ENCODE measurements at regions not wholly inside any gene's neighbourhood (a gene's known extent, or its start where the extent isn't known, plus 50 kb on each side); places are given as distances from the start of the nearest gene placed in this dataset.

DNA sequence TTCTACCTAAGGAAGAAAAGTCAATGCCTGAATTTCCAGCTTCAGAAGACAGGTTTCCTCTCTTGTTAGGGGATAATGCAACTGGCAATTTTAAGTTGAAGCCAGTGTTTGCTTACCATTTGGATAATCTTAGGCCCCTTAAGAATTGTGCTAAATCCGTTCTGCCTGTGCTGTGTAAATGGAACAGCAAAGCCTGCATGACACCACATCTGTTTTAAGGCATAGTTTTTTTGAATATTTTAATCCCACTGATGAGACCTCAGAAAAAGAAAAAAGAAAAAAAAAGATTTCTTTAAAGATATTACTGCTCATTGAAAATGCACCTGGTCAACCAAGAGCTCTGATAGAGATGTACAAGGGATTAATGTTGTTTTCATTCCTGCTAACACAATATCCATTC lies 419.2 kb downstream of the SLITRK6 start:
- DNase-seq (ENCODE audit: low read depth) = no peak

DNA sequence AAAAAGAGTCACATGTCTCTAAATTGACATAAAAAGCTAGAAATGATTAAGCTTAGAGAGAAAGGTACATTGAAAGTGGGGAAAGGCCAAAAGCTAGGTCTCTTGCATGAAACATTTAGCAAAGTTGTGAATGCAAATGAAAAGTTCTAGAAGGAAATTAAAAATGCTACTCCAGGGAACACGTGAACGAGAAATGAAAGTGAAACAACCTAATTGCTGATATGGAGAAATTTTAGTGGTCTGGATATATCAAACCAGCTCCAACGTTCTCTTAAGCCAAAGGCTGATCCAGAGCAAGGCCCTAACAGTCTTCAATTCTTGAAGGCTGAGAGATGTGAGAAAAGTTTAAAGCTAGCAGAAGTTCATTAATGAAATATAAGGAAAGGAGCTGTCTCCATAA lies 419.8 kb downstream of the SLITRK6 start:
- no peak for DNase-seq (ENCODE audit: low read depth)

DNA sequence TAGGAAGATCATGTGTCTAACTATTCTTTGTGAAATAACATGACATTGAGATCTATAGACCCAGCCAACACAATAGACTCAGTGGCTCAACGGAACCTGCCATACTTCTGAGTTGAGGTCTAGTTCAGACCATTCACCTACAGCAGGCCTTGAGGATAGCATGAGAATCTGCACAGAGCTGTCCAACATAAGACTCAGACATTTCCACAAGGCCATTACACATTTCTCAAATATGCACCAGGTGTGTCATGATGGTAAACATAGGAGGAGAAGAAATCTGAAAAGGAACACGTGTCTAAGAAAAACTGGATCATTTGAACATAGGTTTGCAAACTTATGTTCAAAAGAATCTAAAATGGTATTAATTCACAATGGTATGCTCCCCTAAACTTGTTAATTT lies 421.4 kb downstream of the SLITRK6 start:
- DNase-seq (ENCODE audit: low read depth) = no peak

DNA sequence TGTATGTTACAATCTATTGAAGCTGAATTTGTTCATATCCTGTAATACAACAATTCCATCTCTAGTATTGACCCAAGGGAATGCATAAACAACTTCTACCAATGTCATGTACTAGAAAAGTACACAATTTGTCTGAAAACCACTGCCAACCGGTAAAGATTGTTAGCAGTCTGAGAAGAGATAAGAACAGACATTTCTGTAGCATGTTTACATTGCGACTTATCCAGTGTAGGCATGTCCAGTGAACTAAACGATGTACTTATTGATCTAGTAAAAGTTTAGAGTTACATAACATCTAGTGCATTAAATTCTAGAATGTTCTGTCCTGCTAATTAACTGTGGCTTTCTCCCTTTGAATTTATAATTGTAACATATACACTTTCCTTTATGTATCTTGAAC lies 425.9 kb downstream of the SLITRK6 start:
- no peak for DNase-seq (ENCODE audit: low read depth)

DNA sequence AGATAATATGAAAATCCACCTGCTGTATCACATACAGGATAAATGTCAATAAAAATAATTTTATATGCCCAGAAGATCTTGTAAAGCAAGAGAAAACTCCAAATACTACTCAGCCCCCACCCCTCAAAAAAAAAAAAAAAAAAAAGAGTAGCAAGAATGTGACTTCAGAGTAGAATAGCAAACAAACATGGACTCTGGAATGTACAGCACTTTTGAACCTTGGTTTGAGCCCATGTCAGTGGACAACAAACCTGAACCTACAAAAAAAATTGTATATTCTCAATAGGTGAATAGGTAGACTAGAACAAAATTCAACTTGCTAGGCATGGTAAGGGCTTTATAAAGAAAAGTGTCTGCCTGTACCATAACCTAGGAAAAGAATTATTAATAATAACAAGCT lies 428.0 kb downstream of the SLITRK6 start:
- DNase-seq (ENCODE audit: low read depth) = no peak

DNA sequence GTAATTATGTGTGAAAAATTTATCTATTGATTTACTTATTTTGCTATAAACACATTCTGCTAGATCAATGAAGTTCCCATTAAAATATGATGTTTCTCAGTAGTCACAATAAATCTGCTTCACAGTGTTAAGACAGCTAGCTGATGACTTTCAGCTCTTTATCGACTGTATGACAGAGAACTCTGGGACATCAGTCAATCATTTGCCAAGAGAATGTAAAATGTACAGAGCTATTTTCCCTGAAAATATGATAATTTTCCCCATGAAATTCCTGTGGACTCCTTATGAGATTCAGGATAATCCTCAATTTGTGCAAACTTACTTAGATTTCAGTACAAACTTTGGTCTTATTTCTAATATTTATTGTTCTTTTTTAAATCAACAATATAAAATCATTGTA lies 430.5 kb downstream of the SLITRK6 start:
- DNase-seq (ENCODE audit: low read depth) = no peak

DNA sequence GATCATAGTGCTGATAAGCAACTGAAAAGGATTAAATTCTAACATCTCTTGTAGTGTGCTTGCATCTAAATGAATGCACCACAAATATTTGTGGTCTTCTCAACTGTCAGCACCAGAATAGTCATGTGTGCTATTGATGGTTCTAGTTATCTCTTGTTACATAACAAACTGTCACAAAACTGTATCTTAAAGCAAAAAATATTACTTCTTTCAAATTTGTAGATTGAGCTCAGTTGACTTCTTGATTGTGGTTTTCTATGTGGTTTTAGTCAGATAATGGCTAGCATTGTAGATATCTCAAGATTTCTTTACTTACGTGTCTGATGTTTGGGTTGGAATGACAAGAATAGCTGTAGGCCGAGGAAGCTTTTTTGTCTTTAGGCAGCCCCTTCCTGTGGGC lies 431.3 kb downstream of the SLITRK6 start:
- peak; percentile 36 for DNase-seq (ENCODE audit: low read depth)

DNA sequence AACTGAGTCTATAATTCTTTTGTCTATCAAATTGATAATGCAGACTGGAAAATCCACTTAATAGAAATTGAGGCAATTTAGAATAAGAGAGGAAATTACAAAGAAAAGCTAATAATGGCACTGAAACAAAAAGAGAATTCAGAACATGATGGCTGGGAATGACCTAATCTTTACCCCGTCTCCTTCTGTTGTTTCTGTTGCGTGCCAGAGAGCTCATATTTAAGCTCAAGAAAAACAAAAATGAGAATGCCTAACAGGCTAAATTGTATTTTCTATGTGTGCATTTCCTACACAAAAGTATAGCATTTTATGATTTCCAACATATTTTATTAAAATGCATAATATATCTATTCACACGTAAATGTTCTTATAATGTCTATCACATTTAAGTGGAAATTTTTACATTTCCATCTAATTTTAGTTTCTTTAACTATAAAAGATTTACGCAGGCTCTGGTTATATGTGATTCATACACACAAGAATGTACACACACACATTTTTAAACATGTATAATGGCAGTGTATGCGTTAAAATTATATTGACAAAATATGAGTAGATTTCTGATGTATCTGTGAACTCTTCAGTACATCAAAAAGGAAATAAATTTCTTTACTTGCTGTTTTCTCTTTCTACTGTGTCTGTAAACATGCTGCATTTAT lies 432.3 kb downstream of the SLITRK6 start:
- DNase-seq (ENCODE audit: low read depth) = no peak

DNA sequence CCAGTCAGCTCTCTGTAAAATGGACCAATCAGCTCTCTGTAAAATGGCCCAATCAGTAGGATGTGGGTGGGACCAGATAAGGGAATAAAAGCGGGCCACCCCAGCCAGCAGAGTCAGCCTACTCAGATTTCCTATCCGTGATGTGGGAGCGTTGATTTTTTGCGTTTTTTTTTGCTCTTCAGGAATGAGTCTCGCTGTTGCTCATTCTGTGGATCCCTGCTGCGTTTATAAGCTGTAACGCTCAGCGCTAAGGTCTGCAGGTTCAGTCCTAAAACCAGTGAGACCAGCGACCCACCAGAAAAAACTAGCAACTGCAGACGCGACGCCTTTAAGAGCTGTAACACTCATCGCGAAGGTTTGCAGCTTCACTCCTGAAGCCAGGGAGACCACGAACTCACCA lies 435.7 kb downstream of the SLITRK6 start:
- DNase-seq (ENCODE audit: low read depth) = no peak

DNA sequence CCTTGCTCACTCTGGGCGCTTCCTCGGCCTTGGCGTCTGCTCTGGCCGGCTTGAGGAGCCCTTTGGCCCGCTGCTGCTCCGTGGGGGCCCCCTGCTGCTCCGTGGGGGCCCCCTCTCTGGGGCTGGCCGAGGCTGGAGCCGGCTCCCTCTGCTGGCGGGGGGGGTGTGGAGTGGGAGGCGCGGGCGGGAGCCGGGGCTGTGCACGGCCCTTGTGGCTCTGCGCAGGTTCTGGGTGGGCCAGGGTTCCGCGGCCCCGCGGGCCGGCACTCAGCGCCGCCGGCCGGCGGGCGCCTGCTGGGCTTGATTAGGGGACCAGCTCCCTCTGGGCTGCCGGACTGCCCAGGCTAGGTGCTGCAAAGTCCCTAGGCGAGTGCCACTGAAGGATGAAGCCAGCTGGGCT lies 436.2 kb downstream of the SLITRK6 start:
- DNase-seq (ENCODE audit: low read depth) = no peak

DNA sequence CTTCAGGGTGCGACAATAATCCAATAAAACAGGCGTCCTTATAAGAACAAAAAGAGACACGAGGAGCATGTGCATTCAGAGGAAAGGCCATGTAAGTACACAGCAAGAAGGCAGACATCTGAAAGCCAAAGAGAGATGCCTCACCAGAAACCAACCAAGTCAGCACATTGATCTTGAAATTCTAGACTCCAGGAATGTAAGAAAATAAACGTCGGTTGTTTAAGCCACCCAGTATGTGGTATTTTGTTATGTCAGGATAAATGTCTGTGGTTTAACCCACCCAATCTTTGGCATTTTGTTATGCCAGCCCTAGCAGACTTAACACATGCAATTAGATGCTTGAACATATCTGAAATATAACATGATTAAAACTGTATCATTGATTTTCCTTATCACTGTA lies 452.0 kb downstream of the SLITRK6 start:
- DNase-seq (ENCODE audit: low read depth) = peak; percentile 30

DNA sequence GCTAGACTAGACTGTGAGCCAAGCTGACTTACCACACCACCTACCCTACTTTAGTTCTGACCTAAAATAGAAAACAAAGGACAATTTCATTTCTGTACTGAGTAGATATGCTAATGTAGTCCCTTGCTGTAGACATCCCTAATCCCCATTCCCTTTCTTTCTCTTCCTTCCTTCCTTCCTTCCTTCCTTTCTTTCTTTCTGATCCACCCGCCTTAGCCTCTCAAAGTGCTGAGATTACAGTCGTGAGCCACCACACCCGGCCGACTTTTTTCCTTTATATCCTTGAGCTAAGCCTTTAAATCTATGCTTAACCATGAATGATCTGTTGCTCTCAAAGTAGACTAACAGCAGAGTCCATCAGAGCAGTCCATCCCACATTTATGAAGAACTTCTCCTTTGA lies 465.0 kb downstream of the SLITRK6 start:
- DNase-seq (ENCODE audit: low read depth) = no peak

DNA sequence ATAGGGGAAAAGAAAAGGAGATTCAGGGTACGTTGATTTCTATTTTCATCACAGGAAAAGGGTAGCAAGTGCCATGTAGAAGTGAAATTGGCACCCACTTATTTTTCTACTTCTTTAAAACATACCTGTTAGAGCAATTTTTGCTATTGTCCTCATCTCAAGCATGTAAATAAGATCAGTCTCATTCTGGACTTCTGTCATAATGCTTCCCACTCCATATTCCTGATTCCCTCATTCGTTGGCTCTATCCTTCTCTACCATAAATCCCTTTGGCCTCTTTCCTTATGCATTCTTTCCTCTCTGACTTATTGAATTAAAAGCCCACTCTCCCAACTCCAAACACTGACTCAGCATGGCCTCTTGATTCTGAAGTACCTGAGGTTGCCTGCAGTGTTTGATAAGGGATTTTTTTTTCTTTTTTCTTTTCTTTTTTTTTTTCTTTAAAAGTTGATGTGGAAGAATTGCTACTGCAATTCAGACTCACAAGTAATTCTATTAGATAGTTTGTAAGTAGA lies 465.7 kb downstream of the SLITRK6 start:
- no peak for DNase-seq (ENCODE audit: low read depth)

DNA sequence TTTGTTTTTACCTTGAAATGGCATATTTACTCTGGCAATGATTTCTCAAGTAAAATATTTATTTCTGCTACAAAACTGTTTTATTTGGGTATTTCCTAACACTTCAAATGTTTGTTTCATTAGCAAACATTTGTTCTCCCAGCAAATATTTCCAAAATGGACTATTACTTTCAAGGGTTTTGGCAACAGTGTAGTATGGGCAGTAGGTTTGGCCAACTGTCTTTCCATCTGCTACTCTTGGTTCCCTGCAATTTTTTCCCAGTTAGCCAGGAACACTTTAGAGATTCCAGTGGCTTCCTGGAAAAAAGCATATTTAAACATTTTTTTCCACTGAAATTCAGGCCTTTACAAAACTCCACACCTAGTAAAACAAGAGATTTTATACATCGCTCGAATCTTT lies 466.6 kb downstream of the SLITRK6 start:
- DNase-seq (ENCODE audit: low read depth) = no peak

DNA sequence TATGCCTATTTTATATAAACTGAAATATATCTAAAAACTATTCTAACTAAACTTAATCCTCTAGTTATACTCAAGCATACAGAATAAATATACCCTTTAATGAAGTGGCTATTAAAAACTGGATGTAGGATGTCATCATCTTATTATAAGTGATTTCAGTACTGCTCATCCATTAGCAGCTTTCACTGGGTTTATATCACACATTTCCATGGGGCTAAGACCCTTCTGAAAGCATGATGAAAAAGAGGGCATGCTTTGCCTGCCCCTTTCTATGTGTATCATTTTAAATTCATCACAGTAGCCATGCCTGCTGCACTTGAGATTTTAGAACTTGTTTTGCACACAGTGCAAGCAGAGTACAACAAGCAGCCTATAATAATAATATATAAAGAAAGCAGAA lies 477.5 kb downstream of the SLITRK6 start:
- no peak for DNase-seq (ENCODE audit: low read depth)

DNA sequence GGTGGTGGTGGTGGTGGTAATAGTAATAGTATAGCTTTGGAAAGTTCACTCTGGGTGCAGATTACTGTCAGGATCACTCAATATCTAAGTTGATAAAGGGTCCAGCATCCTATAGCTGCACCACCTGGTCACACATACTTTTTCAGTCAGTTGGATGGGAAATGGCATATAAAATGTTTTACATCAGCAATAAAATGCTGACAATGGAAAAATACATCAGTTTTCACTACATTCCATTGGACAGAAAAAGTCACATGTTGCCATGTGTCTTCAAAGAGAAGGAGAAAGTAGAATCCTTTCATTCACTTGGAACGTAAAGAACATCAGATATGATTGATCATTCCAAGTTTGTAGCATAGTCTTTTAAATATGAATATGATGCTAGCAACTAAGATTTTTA lies 481.4 kb downstream of the SLITRK6 start:
- DNase-seq (ENCODE audit: low read depth) = no peak

DNA sequence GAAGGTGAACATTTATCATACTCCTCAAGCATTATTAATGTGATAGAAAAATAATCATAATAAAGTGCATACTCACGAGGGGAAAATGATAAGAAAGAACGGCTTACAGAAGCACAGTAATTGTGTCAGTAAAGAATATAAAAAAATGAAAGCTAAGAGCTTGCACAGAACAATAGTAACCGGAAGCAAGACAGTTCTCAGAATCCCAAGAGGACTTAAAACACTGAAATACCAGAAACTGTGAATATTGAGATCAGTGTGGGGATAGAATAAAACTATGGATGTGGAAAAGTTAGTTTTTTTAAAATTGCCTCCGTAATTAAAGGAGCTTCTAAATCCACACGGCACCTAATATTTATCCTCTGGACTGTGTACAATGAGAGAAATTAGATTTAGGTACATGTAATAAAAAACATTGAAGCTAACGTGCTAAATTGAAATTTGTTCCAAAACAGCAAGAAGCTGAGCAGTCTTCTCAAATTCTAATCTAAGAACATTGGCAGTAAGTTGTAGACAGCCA lies 482.7 kb downstream of the SLITRK6 start:
- DNase-seq (ENCODE audit: low read depth) = no peak

DNA sequence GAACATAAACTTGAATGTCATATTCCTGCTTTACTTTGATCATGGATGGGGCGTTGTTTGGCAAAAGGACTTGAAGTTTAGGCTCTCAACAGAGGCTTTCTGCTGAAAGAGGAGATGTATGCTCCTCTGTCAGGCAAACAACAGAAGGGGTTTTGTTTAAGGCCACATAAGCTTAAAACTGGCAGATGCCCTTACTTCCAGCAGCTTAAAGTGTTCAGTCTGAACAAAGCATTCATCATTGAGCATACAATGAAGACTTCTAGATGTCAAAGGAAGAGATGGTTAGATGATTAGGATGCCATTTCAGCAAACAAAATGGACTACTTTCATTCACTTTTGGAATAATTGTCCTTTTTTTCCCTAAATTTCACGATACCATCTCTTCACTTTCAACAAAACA lies 484.5 kb downstream of the SLITRK6 start:
- DNase-seq (ENCODE audit: low read depth) = no peak

DNA sequence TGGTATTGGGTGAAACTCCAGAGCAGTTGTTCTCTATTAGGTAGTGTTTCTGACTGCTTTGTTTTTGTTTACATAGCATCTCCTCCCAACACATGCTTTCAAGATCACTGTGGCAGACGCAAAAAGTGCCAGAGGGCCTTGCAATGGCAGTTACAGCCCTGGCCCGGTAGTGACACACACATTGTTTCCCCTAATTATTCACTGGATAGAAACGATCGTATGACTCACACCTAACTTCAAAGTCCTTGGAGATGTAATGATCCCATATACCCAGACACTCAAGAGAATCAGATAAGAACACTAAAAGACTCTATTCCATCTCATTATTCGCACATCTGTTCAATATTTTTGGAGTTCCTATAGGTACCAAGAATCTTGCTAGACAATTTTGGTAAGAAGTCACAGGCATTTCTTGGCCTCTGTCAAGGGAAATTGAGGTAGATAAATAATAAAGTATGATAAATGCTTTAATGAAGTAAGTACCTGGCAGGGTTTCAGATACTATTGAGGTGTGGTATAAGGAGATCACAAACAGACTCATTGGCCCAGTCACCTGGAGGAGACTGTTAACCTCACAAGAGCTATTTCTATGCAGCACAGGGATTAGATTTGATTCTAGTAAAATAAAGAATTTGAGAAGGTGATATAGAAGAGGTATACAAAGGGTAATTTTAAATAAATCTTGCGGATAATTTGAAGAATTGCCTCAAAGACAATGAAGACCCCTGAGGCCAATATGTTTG lies 485.3 kb downstream of the SLITRK6 start:
- peak; percentile 1 for DNase-seq (ENCODE audit: low read depth)

DNA sequence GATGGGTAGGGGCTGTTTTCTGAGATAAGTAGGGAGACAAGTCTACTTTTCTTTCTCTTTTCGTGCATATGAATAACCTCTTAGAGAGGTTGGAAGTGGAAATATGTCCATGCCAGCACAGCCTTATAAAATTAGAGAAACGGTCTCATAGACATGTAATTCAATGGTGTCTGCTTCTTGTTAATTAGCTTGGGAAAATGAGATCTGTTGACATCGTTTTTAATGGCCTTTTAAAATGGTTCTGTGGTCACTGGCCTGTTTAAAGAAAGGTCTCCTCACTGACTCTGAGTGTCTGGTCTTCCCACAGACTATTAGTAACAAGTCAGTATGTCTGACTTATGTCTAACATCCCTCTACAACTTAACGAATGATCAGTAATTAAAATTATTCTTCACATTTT lies 487.1 kb downstream of the SLITRK6 start:
- no peak for DNase-seq (ENCODE audit: low read depth)

DNA sequence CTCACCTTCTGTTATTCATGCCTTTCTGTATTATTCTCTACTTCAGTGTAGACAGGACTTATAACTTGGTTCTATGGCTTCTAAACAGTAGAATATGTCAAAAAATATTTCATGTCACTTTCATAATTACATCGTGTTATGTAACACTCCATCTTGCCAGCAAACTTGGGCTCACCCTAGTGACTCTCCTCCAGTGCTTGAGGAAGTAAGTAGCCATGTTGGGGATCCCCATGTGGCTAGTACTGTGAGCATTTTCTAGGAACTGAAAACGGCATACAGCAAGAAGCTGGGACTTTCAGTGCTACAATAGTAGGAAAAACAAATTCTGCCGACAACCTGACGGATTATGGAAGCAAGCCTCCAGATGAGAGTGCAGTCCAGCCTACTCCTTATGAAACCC lies 495.6 kb downstream of the SLITRK6 start:
- no peak for DNase-seq (ENCODE audit: low read depth)

DNA sequence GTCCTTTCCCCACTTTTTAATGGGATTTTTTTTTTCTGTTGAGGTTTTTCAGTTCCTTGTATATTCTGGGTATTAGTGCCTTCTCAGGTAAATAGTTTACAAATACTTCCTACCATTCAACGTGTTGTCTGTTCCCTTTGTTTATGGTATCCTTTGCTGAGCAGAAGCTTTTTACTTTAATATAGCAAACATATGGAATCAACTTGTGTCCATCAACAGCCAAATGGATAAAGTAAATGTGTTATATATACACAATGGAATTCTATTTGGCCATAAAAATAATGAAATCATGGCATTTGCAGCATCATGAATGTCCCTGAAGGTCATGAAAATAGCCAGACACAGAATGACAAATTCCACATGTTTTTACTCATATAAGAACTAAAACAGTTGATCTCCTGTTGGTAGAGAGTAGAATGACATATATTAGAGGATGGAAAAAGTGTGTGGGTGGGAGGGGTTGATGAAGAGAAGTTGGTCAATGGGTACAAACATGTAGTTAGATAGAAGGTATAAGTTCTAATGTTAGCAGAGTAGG lies 500.8 kb downstream of the SLITRK6 start:
- DNase-seq (ENCODE audit: low read depth) = no peak

DNA sequence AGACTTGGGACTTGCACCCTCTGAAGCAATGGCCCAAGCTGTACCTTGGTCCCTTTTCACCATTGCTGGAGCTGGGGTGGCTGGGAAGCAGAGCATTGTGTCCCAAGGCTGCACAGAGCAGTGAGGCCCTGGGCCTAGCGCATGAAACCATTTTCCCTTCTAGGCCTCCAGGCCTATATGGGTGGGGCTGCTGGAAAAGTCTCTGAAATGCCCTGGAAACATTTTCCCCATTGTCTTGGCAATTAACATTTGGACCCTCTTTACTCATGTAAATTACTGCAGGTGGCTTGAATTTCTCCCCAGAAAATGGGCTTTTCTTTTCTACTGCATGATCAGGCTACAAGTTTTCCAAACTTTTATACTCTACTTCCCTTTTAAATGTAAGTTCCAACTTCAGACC lies 510.5 kb downstream of the SLITRK6 start:
- no peak for DNase-seq (ENCODE audit: low read depth)
